ENCODE measurements at regions not wholly inside any gene's neighbourhood (a gene's known extent, or its start where the extent isn't known, plus 50 kb on each side); places are given as distances from the start of the nearest gene placed in this dataset.

DNA sequence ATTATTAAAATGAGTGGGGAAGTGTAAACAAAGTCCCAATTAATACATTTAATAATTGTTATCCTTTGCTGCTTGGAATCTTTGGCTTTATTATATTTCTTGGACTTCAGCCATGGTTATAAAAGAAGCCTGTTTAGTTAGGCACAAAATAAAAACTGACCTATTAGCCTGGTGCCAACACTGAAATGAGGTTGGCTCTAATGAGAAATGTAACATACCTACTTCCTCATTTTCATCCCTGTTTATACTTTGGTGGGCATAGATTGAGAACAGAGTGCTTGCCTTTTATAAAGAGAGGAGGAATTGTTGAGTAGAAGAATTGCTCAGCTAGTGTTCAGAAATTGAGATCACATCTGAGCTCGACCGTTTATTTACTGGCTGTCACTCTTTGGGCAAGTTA lies 471.3 kb downstream of the UTRN start:
- TF ChIP-seq, protein P1, sequence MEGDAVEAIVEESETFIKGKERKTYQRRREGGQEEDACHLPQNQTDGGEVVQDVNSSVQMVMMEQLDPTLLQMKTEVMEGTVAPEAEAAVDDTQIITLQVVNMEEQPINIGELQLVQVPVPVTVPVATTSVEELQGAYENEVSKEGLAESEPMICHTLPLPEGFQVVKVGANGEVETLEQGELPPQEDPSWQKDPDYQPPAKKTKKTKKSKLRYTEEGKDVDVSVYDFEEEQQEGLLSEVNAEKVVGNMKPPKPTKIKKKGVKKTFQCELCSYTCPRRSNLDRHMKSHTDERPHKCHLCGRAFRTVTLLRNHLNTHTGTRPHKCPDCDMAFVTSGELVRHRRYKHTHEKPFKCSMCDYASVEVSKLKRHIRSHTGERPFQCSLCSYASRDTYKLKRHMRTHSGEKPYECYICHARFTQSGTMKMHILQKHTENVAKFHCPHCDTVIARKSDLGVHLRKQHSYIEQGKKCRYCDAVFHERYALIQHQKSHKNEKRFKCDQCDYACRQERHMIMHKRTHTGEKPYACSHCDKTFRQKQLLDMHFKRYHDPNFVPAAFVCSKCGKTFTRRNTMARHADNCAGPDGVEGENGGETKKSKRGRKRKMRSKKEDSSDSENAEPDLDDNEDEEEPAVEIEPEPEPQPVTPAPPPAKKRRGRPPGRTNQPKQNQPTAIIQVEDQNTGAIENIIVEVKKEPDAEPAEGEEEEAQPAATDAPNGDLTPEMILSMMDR (IDR thresholded peaks at IDR 0.05): no peak
- TF ChIP-seq EP300 (IDR thresholded peaks at IDR 0.05): no peak
